Hepatocyte (in vitro differentiated cells): ENCODE measurements at regions not wholly inside any gene's neighbourhood (a gene's known extent, or its start where the extent isn't known, plus 50 kb on each side); places are given as distances from the start of the nearest gene placed in this dataset.

Source experiments
- EZH2phosphoT487 ChIP-seq: fragments of 200-600 bp; sonication (generic); IDR thresholded peaks from one replicate; pipeline ENCODE4 v1.6.1; 2018; ENCODE audit warnings: antibody characterized with exemption, mild to moderate bottlenecking, low read depth, moderate library complexity; ENCODE audit not compliant: unreplicated experiment, severe bottlenecking
- TF ChIP-seq, protein P1 (sequence below): fragments of 200-600 bp; sonication (generic); IDR thresholded peaks from 2 replicates; pipeline ENCODE4 v1.5.1; 2016; ENCODE audit warnings: antibody characterized with exemption, mild to moderate bottlenecking; ENCODE audit not compliant: poor library complexity

DNA sequence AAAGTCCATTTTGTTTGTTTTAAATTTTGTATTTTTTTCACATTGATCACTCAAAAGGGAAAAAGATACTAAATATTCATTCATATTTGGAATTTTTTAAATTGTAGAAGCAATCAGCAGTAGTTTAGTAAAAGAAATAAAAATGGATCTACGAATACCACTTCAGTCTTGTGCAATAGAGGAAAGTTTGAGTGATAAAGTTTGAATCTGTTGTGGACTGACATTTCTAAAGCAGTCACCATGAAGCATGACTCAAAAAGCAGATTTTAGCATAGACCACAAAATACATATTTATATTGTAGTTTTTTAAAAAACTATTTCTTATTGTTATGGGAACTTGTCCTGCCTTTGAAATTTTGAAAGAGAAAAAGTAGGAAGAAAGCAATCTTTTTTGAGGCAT lies 520.5 kb upstream of the ZEB2 start:
- TF ChIP-seq, protein P1, sequence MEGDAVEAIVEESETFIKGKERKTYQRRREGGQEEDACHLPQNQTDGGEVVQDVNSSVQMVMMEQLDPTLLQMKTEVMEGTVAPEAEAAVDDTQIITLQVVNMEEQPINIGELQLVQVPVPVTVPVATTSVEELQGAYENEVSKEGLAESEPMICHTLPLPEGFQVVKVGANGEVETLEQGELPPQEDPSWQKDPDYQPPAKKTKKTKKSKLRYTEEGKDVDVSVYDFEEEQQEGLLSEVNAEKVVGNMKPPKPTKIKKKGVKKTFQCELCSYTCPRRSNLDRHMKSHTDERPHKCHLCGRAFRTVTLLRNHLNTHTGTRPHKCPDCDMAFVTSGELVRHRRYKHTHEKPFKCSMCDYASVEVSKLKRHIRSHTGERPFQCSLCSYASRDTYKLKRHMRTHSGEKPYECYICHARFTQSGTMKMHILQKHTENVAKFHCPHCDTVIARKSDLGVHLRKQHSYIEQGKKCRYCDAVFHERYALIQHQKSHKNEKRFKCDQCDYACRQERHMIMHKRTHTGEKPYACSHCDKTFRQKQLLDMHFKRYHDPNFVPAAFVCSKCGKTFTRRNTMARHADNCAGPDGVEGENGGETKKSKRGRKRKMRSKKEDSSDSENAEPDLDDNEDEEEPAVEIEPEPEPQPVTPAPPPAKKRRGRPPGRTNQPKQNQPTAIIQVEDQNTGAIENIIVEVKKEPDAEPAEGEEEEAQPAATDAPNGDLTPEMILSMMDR = no peak
- TF ChIP-seq EZH2phosphoT487 = no peak
